GM12874 (cell line): ENCODE measurements at regions not wholly inside any gene's neighbourhood (a gene's known extent, or its start where the extent isn't known, plus 50 kb on each side); places are given as distances from the start of the nearest gene placed in this dataset.

Experiments used
- CTCF ChIP-seq: IDR thresholded peaks from 2 replicates; pipeline ENCODE4 v1.5.1; 2011; ENCODE audit warnings: low read depth, mild to moderate bottlenecking, control low read depth, low read length, moderate library complexity; ENCODE audit not compliant: insufficient read depth

GRCh38 chr4:54373718-54374210 is 144.7 kb downstream of the PDGFRA start:
- no peak for TF ChIP-seq CTCF

- no peak for TF ChIP-seq CTCF
These were observed 149.4 kb downstream of the PDGFRA start for GRCh38 chr4:54378461-54378860.

- no peak for TF ChIP-seq CTCF
These were observed 155.1 kb downstream of the PDGFRA start for GRCh38 chr4:54384152-54384551.

- TF ChIP-seq CTCF, result peak; percentile 25; the same call in 1 of the 2 replicates
These were observed 155.5 kb downstream of the PDGFRA start for GRCh38 chr4:54384563-54384962.

- TF ChIP-seq CTCF, result no peak
These were observed 157.1 kb downstream of the PDGFRA start for GRCh38 chr4:54386042-54386669.

GRCh38 chr4:54386693-54387092 is 157.6 kb downstream of the PDGFRA start:
- TF ChIP-seq CTCF, result no peak

- no peak for TF ChIP-seq CTCF
These were observed 161.6 kb downstream of the PDGFRA start for GRCh38 chr4:54390670-54391069.
